ENCODE measurements at regions not wholly inside any gene's neighbourhood (a gene's known extent, or its start where the extent isn't known, plus 50 kb on each side); places are given as distances from the start of the nearest gene placed in this dataset.

- H3K4me3 ChIP-seq, result no peak overlapping the region
- H3K27me3 ChIP-seq, result no peaks in the 10 kb centered on the region
- H3K36me3 ChIP-seq, result no peaks in the 10 kb centered on the region
- no peaks in the 10 kb centered on the region for H3K4me1 ChIP-seq
- TF ChIP-seq CTCF (IDR thresholded peaks at IDR 0.05), result no peak
- intact Hi-C loops (cut with DNase I; ENCODE audit: low total_unique reads), result no loop called here
- H3K9me3 ChIP-seq, result no peaks in the 10 kb centered on the region
- no peak overlapping the region for H3K27ac ChIP-seq
- no peak for DNase-seq
Observed at GRCh38 chr3:31248563-31248992, 284.1 kb upstream of the STT3B start.

DNA sequence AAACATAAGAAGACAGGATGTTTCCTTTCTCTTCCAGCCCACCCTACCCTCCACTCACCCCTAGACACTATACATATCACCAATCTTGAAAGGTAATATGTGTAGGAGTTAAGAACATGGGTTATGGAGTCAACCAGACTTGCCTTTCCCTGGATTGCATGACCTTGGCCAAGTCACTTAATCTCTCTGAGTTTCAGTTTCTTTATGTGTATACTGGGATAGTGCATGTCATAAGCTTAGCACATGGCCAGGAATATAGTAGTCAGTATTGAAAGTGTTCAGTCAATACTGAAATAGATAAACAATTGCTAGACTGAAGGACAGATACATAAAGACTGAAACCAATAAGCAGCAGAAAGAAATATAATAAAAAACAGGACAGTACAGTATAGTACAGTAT lies 283.2 kb upstream of the STT3B start:
- no peaks in the 10 kb centered on the region for H3K4me1 ChIP-seq
- intact Hi-C loops (cut with DNase I; ENCODE audit: low total_unique reads), result no loop called here
- DNase-seq, result no peak
- TF ChIP-seq CTCF (IDR thresholded peaks at IDR 0.05), result no peak
- no peak overlapping the region for H3K4me3 ChIP-seq
- H3K36me3 ChIP-seq, result no peaks in the 10 kb centered on the region
- H3K27me3 ChIP-seq, result no peaks in the 10 kb centered on the region
- H3K9me3 ChIP-seq, result no peaks in the 10 kb centered on the region
- no peak overlapping the region for H3K27ac ChIP-seq

- intact Hi-C loops (cut with DNase I; ENCODE audit: low total_unique reads), result no loop called here
- Histone ChIP-seq H3K27me3 (no peaks in the 10 kb centered on the region), H3K9me3 (no peaks in the 10 kb centered on the region), H3K4me3 (no peak overlapping the region), H3K4me1 (no peaks in the 10 kb centered on the region), H3K27ac (no peak overlapping the region), H3K36me3 (no peaks in the 10 kb centered on the region)
- TF ChIP-seq CTCF (IDR thresholded peaks at IDR 0.05), result no peak
- no peak for DNase-seq
Observed at GRCh38 chr3:31250116-31250777, 282.5 kb upstream of the STT3B start.

- intact Hi-C loops (cut with DNase I; ENCODE audit: low total_unique reads), result no loop called here
- Histone ChIP-seq H3K27ac (no peak overlapping the region), H3K9me3 (no peaks in the 10 kb centered on the region), H3K27me3 (no peaks in the 10 kb centered on the region), H3K36me3 (no peaks in the 10 kb centered on the region), H3K4me1 (no peaks in the 10 kb centered on the region), H3K4me3 (no peak overlapping the region)
- no peak for DNase-seq
- no peak for TF ChIP-seq CTCF (IDR thresholded peaks at IDR 0.05)
Observed at GRCh38 chr3:31251083-31251482, 281.6 kb upstream of the STT3B start.

- H3K27me3 ChIP-seq, result no peaks in the 10 kb centered on the region
- TF ChIP-seq CTCF (IDR thresholded peaks at IDR 0.05), result no peak
Observed at GRCh38 chr3:31252216-31253185, 280.2 kb upstream of the STT3B start.

More at GRCh38 chr3:31252216-31253185, 280.2 kb upstream of the STT3B start:
- Histone ChIP-seq H3K27ac (no peak overlapping the region), H3K4me3 (no peak overlapping the region), H3K4me1 (no peaks in the 10 kb centered on the region), H3K9me3 (no peaks in the 10 kb centered on the region), H3K36me3 (no peaks in the 10 kb centered on the region)
- intact Hi-C loops (cut with DNase I; ENCODE audit: low total_unique reads), result no loop called here
- no peak for DNase-seq
